GM21423 (cell line): ENCODE measurements at regions not wholly inside any gene's neighbourhood (a gene's known extent, or its start where the extent isn't known, plus 50 kb on each side); places are given as distances from the start of the nearest gene placed in this dataset.
"Not testable (repeated sequence)": the region's sequence is repeated elsewhere in the genome, so short reads cannot be mapped to it uniquely, and the experiment has no call there.

Source experiments
- ATAC-seq: cut with Tn5 transposase; IDR thresholded peaks from one replicate; pipeline ENCODE4 v1.9.1; 2021; ENCODE audit warnings: mild to moderate bottlenecking, moderate library complexity; ENCODE audit not compliant: unreplicated experiment

DNA sequence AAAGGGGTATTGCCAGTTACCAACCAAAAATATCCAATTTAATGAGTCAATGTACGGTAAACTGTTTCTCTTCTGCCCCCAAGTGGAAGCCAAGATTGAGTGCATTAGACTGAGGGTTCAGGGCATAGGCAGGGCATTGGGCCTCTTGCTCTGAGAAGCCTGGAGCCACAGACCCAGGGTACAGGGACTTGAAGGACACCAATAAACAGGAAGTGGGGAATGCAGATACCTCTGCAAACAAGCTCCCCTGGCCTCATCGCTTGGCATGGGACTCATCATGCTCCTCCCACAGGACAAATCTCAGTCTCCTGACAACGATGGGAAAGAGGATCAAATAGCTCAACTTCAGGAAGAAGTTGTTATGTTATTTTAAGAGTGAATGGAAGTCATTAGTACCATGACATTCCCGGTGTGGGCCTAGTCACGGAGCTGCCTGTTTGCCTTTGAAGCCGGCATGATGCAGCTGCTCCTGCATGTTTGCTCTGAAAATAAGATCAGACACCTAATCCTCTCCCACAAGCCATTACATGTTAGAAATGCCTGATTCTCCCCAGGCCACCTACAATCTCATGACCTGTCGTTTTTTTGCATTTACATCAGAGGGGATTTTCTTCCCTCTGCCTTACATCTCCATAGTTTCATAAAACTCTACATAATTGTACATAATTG, 224.2 kb downstream of the RCHY1 start:
- no peak for ATAC-seq

DNA sequence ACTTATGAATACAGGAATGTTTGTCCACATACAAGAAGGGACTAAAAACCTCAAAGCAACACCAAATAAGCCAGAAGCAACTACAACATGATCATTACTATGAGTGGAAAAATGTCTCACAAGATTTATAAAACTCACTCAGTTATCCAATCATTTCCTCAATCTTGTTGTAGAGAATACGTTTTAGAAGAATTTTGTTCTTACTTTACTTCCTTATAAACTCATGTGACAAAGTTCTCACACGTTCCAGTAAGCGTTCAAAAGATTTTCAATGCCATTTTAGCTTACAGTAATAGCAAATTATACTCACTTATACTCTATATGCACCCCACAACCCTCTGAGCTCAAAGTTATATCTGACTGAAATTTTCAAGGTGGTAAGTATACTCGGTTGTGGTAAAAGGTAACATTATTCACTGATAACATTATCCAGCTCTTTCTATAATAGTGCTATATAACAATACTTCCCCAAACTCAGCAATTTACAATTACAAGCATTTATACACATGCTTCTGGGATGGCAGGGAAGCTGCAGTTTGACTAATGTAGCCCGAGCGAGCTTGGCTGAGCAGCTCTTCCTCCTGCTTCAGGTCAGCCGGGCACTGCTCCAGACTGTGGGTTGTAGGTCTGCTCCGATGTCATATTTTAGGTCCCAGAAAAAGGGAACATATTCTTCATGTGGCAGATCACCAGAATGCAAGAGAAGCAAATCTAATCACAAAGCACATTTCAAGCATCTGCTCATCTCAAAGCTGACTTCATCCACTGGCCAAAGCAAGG, 226.3 kb downstream of the RCHY1 start:
- ATAC-seq, result no peak

DNA sequence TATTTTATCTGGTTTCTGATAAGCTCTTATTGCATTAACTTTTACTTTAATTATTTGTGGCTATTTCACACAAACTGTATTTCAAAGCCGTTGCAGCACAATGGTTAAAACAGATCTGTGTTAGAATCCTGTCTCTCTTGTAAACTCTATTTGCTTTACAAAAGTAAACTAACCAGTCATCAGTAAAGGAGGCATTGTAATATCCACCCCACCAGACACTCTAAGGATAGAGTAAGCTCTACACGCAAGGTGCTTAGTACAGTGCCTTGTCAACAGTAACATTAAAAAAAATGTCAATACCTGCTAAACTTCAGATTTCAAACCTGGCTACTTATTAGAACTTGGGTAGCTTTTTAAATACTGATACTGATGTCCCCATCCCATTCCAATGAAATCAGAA, 228.4 kb downstream of the RCHY1 start:
- ATAC-seq, result no peak

GRCh38 chr4:75284831-75285230, 229.4 kb downstream of the RCHY1 start:
- ATAC-seq, result no peak

GRCh38 chr4:75280461-75280860, 233.7 kb downstream of the RCHY1 start:
- not testable (repeated sequence) for ATAC-seq

- no peak for ATAC-seq
These were observed 254.9 kb downstream of the RCHY1 start for GRCh38 chr4:75259306-75259705.

GRCh38 chr4:75255261-75255660, 258.9 kb downstream of the RCHY1 start:
- no peak for ATAC-seq

DNA sequence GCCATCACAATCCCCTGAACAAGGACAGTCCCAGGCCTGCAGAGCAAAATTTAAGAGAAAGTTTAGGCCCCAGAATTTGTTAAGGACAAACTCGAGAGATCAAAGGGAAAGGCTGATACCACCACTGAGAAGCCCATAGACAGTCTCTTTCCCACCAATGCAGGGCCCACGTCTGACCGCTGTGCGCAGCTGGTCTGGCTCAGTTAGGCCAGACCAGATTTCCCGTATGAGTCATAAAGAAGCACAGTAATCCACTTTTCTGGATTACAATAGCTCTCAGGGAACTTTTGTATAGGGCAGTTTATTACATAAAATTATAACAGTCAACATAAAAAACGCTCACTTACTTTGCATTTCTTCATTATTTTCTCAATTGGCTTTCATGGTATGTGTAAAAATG, 259.5 kb downstream of the RCHY1 start:
- no peak for ATAC-seq

DNA sequence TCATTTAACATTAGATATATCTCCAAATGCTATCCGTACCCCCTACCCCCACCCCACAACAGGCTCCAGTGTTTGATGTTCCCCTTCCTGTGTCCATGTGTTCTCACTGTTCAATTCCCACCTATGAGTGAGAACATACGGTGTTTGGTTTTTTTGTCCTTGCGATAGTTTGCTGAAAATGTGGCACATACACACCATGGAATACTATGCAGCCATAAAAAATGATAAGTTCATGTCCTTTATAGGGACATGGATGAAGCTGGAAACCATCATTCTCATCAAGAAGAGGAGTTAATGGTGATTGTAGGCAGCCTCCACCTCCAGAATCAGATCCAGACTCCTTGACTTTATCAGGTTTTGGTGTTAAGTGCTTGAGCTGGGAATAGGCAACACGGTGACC, 261.1 kb downstream of the RCHY1 start:
- not testable (repeated sequence) for ATAC-seq

DNA sequence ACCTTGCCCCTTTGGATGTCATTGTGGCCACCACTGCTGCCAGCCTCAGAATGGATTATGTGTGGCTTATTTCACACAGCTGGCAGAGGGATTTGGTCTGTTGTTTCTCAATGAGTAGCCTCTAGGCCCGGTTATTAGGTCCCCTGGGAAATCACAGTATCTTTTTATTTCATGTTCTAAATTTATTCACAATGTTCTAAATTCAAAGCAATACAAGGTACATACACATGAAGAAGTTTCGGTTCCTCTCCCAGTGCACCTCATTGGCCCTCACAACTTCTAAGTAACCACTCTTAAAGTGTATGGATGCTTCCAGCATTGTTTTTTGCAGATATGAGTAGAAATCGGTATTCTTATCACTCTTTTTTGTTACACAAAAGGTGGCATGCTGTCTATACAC, 262.7 kb downstream of the RCHY1 start:
- peak; percentile 52 for ATAC-seq

DNA sequence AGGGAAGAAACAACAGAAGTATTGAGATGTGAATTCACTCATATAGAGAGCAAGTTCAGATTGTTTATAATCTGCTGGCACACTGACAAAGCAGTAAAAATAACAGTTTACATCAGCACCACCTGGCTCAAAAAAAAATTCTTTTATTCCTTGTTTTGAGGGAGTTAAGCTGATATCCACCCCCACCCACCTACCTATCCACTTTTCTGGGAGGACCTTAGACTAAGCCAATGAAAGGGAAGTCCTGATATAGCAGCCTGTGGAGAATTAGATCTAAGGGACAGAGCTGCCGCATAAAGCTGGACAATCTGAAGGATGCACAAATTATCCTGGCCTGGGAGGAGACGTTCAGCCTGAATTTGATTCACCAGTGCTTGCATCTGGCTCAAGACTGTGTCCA, 264.5 kb downstream of the RCHY1 start:
- ATAC-seq, result no peak

- no peak for ATAC-seq
These were observed 265.3 kb downstream of the RCHY1 start for GRCh38 chr4:75248770-75249407.

DNA sequence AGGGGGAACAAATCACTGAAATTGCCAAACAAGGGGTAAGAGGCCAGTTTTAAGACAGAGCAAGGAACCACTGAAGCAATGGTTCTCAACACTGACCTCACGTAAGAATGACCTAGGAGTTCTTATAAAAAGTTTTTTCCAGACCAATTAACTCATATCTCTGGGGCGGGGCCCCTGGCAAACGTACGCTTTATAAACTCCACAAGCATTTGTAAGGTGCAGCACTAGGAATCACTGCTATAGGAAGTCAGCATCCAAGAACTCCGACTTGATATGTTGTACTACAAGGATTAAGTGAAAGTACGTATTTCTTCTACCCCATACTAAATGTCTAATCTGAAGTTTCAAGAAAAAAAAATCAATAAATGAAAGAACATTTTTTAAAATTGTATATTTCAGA, 269.9 kb downstream of the RCHY1 start:
- no peak for ATAC-seq

DNA sequence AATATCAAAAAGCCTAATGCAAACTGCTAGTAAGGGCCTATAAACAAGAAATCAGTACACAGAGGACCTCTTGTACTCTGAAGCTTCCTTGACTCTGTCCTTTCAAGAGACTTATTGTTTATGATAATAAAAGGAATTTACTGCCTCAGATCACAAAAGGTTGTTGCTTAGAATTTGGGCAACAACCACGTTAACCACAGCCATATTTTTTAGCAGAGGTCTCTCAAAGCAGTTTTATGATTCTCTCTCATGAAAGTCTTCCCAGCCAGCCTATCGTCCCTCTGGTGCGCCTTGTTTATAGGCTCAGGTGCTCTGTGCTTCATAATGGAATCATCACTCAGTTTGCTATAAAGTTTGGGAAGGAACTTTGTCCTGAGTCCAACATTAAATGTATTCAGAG, 270.6 kb downstream of the RCHY1 start:
- no peak for ATAC-seq

DNA sequence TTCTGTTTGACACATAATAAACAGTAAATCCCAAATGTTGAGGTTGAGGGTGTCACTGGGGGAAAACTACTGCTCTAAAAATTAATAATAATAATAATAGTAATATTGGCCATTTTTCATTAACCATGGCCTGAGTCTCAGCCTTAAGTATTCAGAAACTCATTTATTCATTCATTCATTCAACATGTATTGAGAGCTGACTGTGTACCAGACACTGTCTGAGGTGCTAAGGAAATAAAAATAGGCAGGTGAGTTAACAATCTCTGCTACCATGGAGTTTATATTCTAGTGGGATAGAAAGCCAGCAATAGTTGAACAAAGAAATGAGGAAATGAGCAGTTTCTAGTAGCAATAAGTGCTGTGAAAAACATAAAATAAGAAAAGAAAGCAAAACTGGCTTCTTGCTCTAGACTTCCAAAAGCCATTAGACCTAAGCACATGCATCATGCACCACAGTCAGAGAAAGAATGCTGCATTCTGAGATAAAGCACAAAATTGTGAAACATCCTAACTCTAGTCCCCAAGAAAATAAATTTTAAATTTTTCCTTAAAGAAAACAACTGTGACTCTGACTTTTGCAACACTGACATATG, 278.7 kb downstream of the RCHY1 start:
- peak; percentile 98 for ATAC-seq

DNA sequence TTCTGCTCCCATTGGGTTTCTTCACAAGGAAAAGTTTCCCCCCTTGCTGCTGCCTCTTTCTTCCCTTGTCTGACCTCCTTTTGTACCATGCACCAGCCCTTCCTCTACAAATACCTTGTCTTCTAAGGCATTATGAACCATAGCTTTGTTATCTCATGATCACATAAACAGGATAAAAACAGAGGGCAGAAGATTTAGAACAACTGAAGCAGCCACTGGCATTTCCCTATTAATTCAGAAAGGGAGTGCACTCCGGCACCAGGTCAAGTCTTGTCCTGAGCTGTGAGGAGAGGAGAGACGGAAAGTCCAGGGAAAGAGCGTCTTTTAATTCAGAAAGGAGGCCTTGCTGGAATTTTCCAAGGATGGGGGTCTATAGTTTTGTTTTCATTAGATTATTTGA, 281.7 kb downstream of the RCHY1 start:
- ATAC-seq, result no peak

GRCh38 chr4:75229806-75230570, 284.2 kb downstream of the RCHY1 start:
- peak; percentile 74 for ATAC-seq

- ATAC-seq, result no peak
These were observed 280.6 kb downstream of the PARM1 start for GRCh38 chr4:75213480-75213879.

- no peak for ATAC-seq
These were observed 278.5 kb downstream of the PARM1 start for GRCh38 chr4:75211422-75211821.

DNA sequence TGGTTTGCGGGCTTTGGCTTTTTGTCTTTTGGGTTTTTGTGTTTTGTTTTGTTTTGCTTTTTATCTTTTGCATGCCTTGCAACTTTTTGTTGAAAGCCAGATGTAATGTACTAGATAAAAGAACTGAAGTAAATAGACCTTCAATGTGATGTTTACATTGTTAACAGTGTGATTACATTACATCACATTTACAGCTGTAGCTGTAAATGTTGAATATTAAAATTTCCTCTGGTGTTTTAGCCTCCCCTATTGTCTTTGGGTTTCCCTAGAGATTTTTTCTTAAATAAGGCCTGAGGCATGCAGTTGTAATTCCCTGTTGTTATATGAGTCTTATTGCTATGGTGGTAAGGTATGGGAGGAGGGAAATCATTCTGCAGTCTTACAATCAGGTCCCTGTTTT, 275.0 kb downstream of the PARM1 start:
- no peak for ATAC-seq

- ATAC-seq, result no peak
These were observed 262.2 kb downstream of the PARM1 start for GRCh38 chr4:75195111-75195510.
